Stimulated activated CD4-positive, alpha-beta T cell treated with anti-CD3 and anti-CD28 coated beads, Interleukin-1b, Interleukin-23, amount 100 ng/mL, for 48 hours (primary cell): ENCODE measurements at regions not wholly inside any gene's neighbourhood (a gene's known extent, or its start where the extent isn't known, plus 50 kb on each side); places are given as distances from the start of the nearest gene placed in this dataset.

ENCODE experiments used
- DNase-seq: peaks from one replicate; pipeline ENCODE4 v3.0.0-alpha.2; 2020

GRCh38 chr2:23073671-23074070 is 311.3 kb upstream of the KLHL29 start:
- DNase-seq: no peak

GRCh38 chr2:23077596-23077995 is 307.4 kb upstream of the KLHL29 start:
- DNase-seq: no peak

- DNase-seq: no peak
Measured at GRCh38 chr2:23078784-23079434, 306.1 kb upstream of the KLHL29 start.

GRCh38 chr2:23083966-23084365 is 301.0 kb upstream of the KLHL29 start:
- DNase-seq: no peak

GRCh38 chr2:23091019-23091418 is 294.0 kb upstream of the KLHL29 start:
- no peak for DNase-seq

- no peak for DNase-seq
Measured at GRCh38 chr2:23091900-23092299, 293.1 kb upstream of the KLHL29 start.

- DNase-seq: no peak
Measured at GRCh38 chr2:23092831-23093230, 292.1 kb upstream of the KLHL29 start.

GRCh38 chr2:23093513-23093912 is 291.5 kb upstream of the KLHL29 start:
- no peak for DNase-seq

GRCh38 chr2:23096906-23097602 is 287.9 kb upstream of the KLHL29 start:
- no peak for DNase-seq

GRCh38 chr2:23100406-23100805 is 284.6 kb upstream of the KLHL29 start:
- DNase-seq: no peak

GRCh38 chr2:23106242-23106785 is 278.7 kb upstream of the KLHL29 start:
- DNase-seq: no peak

- DNase-seq: no peak
Measured at GRCh38 chr2:23107327-23107941, 277.5 kb upstream of the KLHL29 start.

GRCh38 chr2:23111263-23111662 is 273.7 kb upstream of the KLHL29 start:
- no peak for DNase-seq

- DNase-seq: no peak
Measured at GRCh38 chr2:23112517-23112916, 272.5 kb upstream of the KLHL29 start.

- no peak for DNase-seq
Measured at GRCh38 chr2:23114299-23114698, 270.7 kb upstream of the KLHL29 start.

- no peak for DNase-seq
Measured at GRCh38 chr2:23118313-23118712, 266.7 kb upstream of the KLHL29 start.

- DNase-seq: no peak
Measured at GRCh38 chr2:23118894-23119293, 266.1 kb upstream of the KLHL29 start.

- no peak for DNase-seq
Measured at GRCh38 chr2:23120161-23120560, 264.8 kb upstream of the KLHL29 start.

GRCh38 chr2:23121968-23122648 is 262.9 kb upstream of the KLHL29 start:
- DNase-seq: no peak

GRCh38 chr2:23122681-23123215 is 262.2 kb upstream of the KLHL29 start:
- DNase-seq: no peak

- DNase-seq: no peak
Measured at GRCh38 chr2:23123686-23124085, 261.3 kb upstream of the KLHL29 start.

GRCh38 chr2:23124214-23124750 is 260.7 kb upstream of the KLHL29 start:
- no peak for DNase-seq

GRCh38 chr2:23127465-23127864 is 257.5 kb upstream of the KLHL29 start:
- DNase-seq: no peak
